Fibroblast of lung (primary cell): ENCODE measurements at regions not wholly inside any gene's neighbourhood (a gene's known extent, or its start where the extent isn't known, plus 50 kb on each side); places are given as distances from the start of the nearest gene placed in this dataset.

ENCODE experiments used
- CTCF ChIP-seq, 2 donors: IDR thresholded peaks in 1 of 2; conservative IDR thresholded peaks in 1 of 2; 1 replicate in 1 of 2; 2 replicates in 1 of 2; pipeline ENCODE4 v1.5.1; 2011 to 2012; ENCODE audit warnings: low read length in 2 of 2, control low read depth in 1 of 2, inconsistent platforms in 1 of 2, low read depth in 1 of 2, mild to moderate bottlenecking in 1 of 2
- EZH2 ChIP-seq: IDR thresholded peaks from 2 replicates; pipeline ENCODE4 v1.5.1; 2012; ENCODE audit warnings: low read length, control low read depth, mild to moderate bottlenecking; ENCODE audit errors: missing control alignments

GRCh38 chr20:40238511-40238910 is 450.5 kb downstream of the MAFB start:
- TF ChIP-seq CTCF (conservative IDR thresholded peaks at IDR 0.05 in 1 of 2, IDR thresholded peaks at IDR 0.05 in 1 of 2; ENCODE audit: low read depth in 1 of 2, low read length in 2 of 2) (no peak), EZH2 (no peak)
